DOHH2 (cell line): ENCODE measurements at regions not wholly inside any gene's neighbourhood (a gene's known extent, or its start where the extent isn't known, plus 50 kb on each side); places are given as distances from the start of the nearest gene placed in this dataset.

ENCODE experiments used
- H3F3A ChIP-seq: fragments of 200-600 bp; sonication (generic), shearing (Covaris generic); 2 replicates; pipeline ENCODE4 v1.6.0; 2016; ENCODE audit warnings: antibody characterized with exemption, mild to moderate bottlenecking; ENCODE audit not compliant: control insufficient read depth, insufficient read depth
- H3K27ac ChIP-seq: fragments of 200-600 bp; sonication (generic); 2 replicates; pipeline ENCODE4 v1.5.1; 2014; ENCODE audit warnings: low read depth, mild to moderate bottlenecking, low read length, moderate library complexity
- H3K27me3 ChIP-seq: fragments of 200-600 bp; sonication (generic); 2 replicates; pipeline ENCODE4 v1.6.1; 2014; ENCODE audit warnings: mild to moderate bottlenecking, low read length, mixed read lengths; ENCODE audit not compliant: control insufficient read depth
- H3K36me3 ChIP-seq: fragments of 200-600 bp; sonication (generic); 2 replicates; pipeline ENCODE4 v1.6.1; 2014; ENCODE audit warnings: mild to moderate bottlenecking, low read length, moderate library complexity, mixed read lengths; ENCODE audit not compliant: control insufficient read depth
- H3K4me1 ChIP-seq: fragments of 200-600 bp; sonication (generic); 2 replicates; pipeline ENCODE4 v1.6.1; 2014; ENCODE audit warnings: mild to moderate bottlenecking, low read length, mixed read lengths; ENCODE audit not compliant: control insufficient read depth
- H3K4me2 ChIP-seq: fragments of 200-600 bp; sonication (generic); 2 replicates; pipeline ENCODE4 v1.6.0; 2014; ENCODE audit warnings: mild to moderate bottlenecking, low read length, moderate library complexity
- H3K4me3 ChIP-seq: fragments of 200-600 bp; sonication (generic); 2 replicates; pipeline ENCODE4 v1.5.1; 2014; ENCODE audit warnings: mild to moderate bottlenecking, low read length, mixed read lengths
- H3K79me2 ChIP-seq: fragments of 200-600 bp; sonication (generic); 2 replicates; pipeline ENCODE4 v1.6.1; 2014; ENCODE audit warnings: mild to moderate bottlenecking, low read length, mixed read lengths; ENCODE audit not compliant: control insufficient read depth
- H3K9me2 ChIP-seq: fragments of 200-600 bp; sonication (generic); replicated peaks from 2 replicates; pipeline ENCODE4 v1.6.1; 2014; ENCODE audit warnings: mild to moderate bottlenecking, low read length, mixed read lengths; ENCODE audit not compliant: control insufficient read depth
- H3K9me3 ChIP-seq: fragments of 200-600 bp; sonication (generic); 2 replicates; pipeline ENCODE4 v1.6.1; 2014; ENCODE audit warnings: antibody characterized with exemption, low read length, mixed read lengths; ENCODE audit not compliant: control insufficient read depth, insufficient read depth
- H4K20me1 ChIP-seq: fragments of 200-600 bp; sonication (generic); 2 replicates; pipeline ENCODE4 v1.6.0; 2014; ENCODE audit warnings: low read depth, mild to moderate bottlenecking, antibody characterized with exemption, low read length, moderate library complexity; ENCODE audit not compliant: control insufficient read depth, insufficient read depth
- EZH2phosphoT487 ChIP-seq: fragments of 200-600 bp; sonication (generic); IDR thresholded peaks from 2 replicates; pipeline ENCODE4 v1.6.1; 2017; ENCODE audit warnings: borderline replicate concordance, mild to moderate bottlenecking, antibody characterized with exemption, low read length, moderate library complexity, mixed read lengths
- TF ChIP-seq, protein P1 (sequence below): fragments of 200-600 bp; sonication (generic); IDR thresholded peaks from one replicate; pipeline ENCODE4 v1.5.1; 2014; ENCODE audit warnings: antibody characterized with exemption, mild to moderate bottlenecking, low read depth, low read length; ENCODE audit not compliant: poor library complexity, severe bottlenecking

DNA sequence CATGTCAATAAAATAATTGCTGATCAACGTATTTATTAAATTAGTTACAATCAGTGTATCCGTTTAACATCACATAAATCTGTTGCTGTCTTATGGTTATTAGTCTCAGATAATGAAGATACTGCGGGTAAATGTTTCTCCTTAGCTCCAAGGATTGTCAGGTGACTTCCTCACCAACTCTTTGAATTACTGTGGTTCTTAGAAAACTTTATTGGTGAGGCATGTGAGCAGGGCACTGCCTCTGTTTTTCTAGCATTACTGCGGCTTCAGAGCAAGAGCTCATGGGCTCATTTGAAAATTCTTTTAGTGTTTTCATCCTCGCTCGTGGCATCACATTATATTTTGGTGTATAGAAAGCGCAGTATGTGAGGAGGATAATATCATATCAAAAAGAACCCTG, 555.9 kb downstream of the LMO4 start:
- Histone ChIP-seq H3K9me3 (no peaks in the 10 kb centered on the region), H3K9me2 (no peaks in the 10 kb centered on the region), H3K4me3 (no peak overlapping the region), H3K36me3 (no peaks in the 10 kb centered on the region), H3K27ac (no peak overlapping the region), H3K4me1 (peaks cover 18% of the 10 kb centered on the region), H4K20me1 (no peaks in the 10 kb centered on the region), H3K27me3 (no peaks in the 10 kb centered on the region), H3K79me2 (no peaks in the 10 kb centered on the region), H3F3A (no peaks in the 10 kb centered on the region), H3K4me2 (no peak overlapping the region)
- TF ChIP-seq, protein P1, sequence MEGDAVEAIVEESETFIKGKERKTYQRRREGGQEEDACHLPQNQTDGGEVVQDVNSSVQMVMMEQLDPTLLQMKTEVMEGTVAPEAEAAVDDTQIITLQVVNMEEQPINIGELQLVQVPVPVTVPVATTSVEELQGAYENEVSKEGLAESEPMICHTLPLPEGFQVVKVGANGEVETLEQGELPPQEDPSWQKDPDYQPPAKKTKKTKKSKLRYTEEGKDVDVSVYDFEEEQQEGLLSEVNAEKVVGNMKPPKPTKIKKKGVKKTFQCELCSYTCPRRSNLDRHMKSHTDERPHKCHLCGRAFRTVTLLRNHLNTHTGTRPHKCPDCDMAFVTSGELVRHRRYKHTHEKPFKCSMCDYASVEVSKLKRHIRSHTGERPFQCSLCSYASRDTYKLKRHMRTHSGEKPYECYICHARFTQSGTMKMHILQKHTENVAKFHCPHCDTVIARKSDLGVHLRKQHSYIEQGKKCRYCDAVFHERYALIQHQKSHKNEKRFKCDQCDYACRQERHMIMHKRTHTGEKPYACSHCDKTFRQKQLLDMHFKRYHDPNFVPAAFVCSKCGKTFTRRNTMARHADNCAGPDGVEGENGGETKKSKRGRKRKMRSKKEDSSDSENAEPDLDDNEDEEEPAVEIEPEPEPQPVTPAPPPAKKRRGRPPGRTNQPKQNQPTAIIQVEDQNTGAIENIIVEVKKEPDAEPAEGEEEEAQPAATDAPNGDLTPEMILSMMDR: no peak
- TF ChIP-seq EZH2phosphoT487: no peak

DNA sequence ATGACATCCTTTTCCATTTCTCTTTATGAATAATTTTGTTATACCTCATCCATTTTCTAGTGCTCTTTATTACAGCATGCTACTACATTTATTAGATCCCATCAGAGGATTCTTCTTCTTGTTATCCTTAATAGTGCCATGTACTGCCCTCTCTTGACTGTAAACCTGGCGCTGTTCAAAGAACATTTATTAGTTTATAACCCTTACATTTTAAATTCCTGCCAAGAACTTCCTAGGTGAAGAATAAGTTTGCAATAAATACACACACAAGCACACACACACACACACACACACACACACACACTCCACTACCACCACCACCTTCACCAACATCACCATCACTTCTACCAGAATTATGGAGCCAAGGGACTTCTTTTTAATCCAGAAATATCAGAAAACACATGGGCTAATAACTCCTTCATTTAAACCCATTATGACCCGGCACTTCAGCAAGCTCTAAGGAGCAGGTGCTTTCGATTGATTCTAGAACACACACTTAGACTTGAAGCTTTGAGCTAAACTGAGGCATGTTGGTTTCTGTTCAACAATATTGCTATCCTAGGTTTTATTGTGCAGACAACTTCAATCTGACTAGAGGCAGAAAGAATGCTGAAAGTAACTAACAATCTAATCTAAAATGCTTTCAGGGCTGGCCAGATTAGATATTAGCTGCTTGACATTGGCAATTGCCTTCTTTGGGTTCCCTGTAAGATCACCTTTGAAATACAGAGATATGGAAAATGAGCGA, 556.8 kb downstream of the LMO4 start:
- H3K9me3 ChIP-seq: no peaks in the 10 kb centered on the region
- no peak overlapping the region for H3K27ac ChIP-seq
- H3K36me3 ChIP-seq: no peaks in the 10 kb centered on the region
- no peak overlapping the region for H3K4me3 ChIP-seq
- no peaks in the 10 kb centered on the region for H4K20me1 ChIP-seq
- TF ChIP-seq, protein P1: no peak
- no peaks in the 10 kb centered on the region for H3K79me2 ChIP-seq
- peaks cover 16% of the 10 kb centered on the region for H3K4me1 ChIP-seq
- no peaks in the 10 kb centered on the region for H3F3A ChIP-seq
- no peaks in the 10 kb centered on the region for H3K9me2 ChIP-seq
- H3K27me3 ChIP-seq: no peaks in the 10 kb centered on the region
- no peak overlapping the region for H3K4me2 ChIP-seq

DNA sequence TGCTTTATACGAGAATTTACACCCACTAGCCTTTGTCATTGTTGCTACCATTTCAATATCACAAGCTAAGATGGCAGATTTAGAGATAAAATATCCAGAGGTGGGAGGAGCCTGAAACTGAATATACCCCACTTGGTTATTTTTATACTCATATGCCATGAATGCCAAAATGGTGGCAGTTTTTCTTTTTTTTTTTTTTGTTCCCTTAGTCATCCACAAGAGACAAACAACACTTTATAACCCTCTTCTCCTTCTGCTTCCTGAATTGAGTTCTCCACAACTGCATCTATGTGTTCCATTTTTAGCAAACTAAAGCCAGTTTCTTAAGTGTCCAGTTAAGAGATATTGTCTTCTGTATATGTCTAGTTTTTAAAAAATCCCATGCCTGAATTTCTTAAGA, 558.4 kb downstream of the LMO4 start:
- no peaks in the 10 kb centered on the region for H3K9me3 ChIP-seq
- H3K79me2 ChIP-seq: no peaks in the 10 kb centered on the region
- peaks cover 14% of the 10 kb centered on the region for H3K4me1 ChIP-seq
- H3K27me3 ChIP-seq: no peaks in the 10 kb centered on the region
- H4K20me1 ChIP-seq: no peaks in the 10 kb centered on the region
- no peaks in the 10 kb centered on the region for H3K36me3 ChIP-seq
- no peak for TF ChIP-seq EZH2phosphoT487
- TF ChIP-seq, protein P1: no peak
- no peaks in the 10 kb centered on the region for H3K9me2 ChIP-seq
- no peaks in the 10 kb centered on the region for H3F3A ChIP-seq
- no peak overlapping the region for H3K4me3 ChIP-seq
- H3K27ac ChIP-seq: no peak overlapping the region
- H3K4me2 ChIP-seq: no peak overlapping the region
